Brain microvascular endothelial cell (primary cell): ENCODE measurements at regions not wholly inside any gene's neighbourhood (a gene's known extent, or its start where the extent isn't known, plus 50 kb on each side); places are given as distances from the start of the nearest gene placed in this dataset.

Source experiments
- DNase-seq: peaks from one replicate; pipeline ENCODE4 v3.0.0-alpha.2; 2020
- H3K27ac ChIP-seq: fragments of 250-450 bp; sonication (Bioruptor Pico); 2 replicates; pipeline ENCODE4 v1.5.1; 2020; ENCODE audit warnings: mild to moderate bottlenecking, moderate library complexity
- H3K27me3 ChIP-seq: fragments of 250-450 bp; sonication (Bioruptor Pico); replicated peaks from 2 replicates; pipeline ENCODE4 v1.5.1; 2020; ENCODE audit warnings: mild to moderate bottlenecking
- H3K36me3 ChIP-seq: fragments of 250-450 bp; sonication (Bioruptor Pico); replicated peaks from 2 replicates; pipeline ENCODE4 v1.5.1; 2020; ENCODE audit warnings: mild to moderate bottlenecking
- H3K4me3 ChIP-seq: 2 replicates; pipeline ENCODE4 v1.5.1; 2011; ENCODE audit warnings: low read depth, mild to moderate bottlenecking, control low read depth, low read length, moderate library complexity
- in situ Hi-C: cut with HindIII; loops from 2 replicates; pipeline ENCODE4 v1.10.0; 2017; ENCODE audit warnings: low sequenced_read_pairs, low pct_ligation_motif_present
- TF ChIP-seq, protein P1 (sequence below): IDR thresholded peaks from 2 replicates; pipeline ENCODE4 v1.5.1; 2011; ENCODE audit warnings: low read depth, mild to moderate bottlenecking, moderate library complexity, low read length, control low read depth, inconsistent platforms; ENCODE audit errors: missing control alignments

- TF ChIP-seq, protein P1, sequence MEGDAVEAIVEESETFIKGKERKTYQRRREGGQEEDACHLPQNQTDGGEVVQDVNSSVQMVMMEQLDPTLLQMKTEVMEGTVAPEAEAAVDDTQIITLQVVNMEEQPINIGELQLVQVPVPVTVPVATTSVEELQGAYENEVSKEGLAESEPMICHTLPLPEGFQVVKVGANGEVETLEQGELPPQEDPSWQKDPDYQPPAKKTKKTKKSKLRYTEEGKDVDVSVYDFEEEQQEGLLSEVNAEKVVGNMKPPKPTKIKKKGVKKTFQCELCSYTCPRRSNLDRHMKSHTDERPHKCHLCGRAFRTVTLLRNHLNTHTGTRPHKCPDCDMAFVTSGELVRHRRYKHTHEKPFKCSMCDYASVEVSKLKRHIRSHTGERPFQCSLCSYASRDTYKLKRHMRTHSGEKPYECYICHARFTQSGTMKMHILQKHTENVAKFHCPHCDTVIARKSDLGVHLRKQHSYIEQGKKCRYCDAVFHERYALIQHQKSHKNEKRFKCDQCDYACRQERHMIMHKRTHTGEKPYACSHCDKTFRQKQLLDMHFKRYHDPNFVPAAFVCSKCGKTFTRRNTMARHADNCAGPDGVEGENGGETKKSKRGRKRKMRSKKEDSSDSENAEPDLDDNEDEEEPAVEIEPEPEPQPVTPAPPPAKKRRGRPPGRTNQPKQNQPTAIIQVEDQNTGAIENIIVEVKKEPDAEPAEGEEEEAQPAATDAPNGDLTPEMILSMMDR: no peak
- H3K4me3 ChIP-seq: no peak overlapping the region
- H3K27ac ChIP-seq: no peak overlapping the region
- DNase-seq: no peak
- no peaks in the 10 kb centered on the region for H3K36me3 ChIP-seq
- in situ Hi-C loops: no loop called here
- H3K27me3 ChIP-seq: no peaks in the 10 kb centered on the region
Measured at GRCh38 chr6:147061252-147061651, 143.0 kb upstream of the STXBP5 start.

DNA sequence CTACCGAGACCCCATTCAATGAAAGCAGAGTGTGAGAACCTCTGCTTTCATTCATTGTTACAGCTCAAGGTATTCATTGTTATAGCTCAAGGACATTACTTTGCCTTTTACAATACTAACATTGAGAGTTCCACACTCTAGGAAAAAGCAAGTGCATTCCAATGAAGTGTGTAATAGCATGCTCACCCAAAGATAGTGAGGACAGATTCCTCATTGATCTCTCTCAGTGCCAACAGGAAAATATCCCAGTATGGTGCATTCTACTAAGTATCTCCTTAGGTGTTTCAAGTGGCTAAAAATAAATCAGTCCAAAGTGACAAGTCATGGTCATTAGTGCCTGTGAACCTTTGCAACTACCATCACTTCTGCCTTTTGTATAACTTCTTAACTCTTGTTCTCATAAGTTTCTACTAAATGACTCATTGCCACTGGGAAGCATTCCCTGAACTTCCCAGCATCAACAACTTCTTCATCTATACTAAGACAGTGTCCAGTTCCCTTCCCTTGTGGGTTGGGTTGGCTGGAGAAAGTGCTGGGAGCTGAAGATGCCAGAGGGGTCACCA is 140.7 kb upstream of the STXBP5 start:
- TF ChIP-seq, protein P1: no peak
- in situ Hi-C loops: no loop called here
- Histone ChIP-seq H3K36me3 (no peaks in the 10 kb centered on the region), H3K27ac (peak overlapping the region; percentile 0), H3K4me3 (no peak overlapping the region), H3K27me3 (no peaks in the 10 kb centered on the region)
- DNase-seq: peak; percentile 67

GRCh38 chr6:147065786-147066185 is 138.4 kb upstream of the STXBP5 start:
- TF ChIP-seq, protein P1: no peak
- Histone ChIP-seq H3K4me3 (no peak overlapping the region), H3K27me3 (no peaks in the 10 kb centered on the region), H3K36me3 (no peaks in the 10 kb centered on the region), H3K27ac (no peak overlapping the region)
- in situ Hi-C loops: no loop called here
- no peak for DNase-seq

- in situ Hi-C loops: no loop called here
- TF ChIP-seq, protein P1: no peak
- Histone ChIP-seq H3K4me3 (no peak overlapping the region), H3K27ac (no peak overlapping the region), H3K27me3 (no peaks in the 10 kb centered on the region), H3K36me3 (no peaks in the 10 kb centered on the region)
- DNase-seq: no peak
Measured at GRCh38 chr6:147067184-147067583, 137.0 kb upstream of the STXBP5 start.

GRCh38 chr6:147071776-147072175 is 132.4 kb upstream of the STXBP5 start:
- Histone ChIP-seq H3K27me3 (no peaks in the 10 kb centered on the region), H3K36me3 (no peaks in the 10 kb centered on the region), H3K27ac (no peak overlapping the region), H3K4me3 (no peak overlapping the region)
- no peak for DNase-seq
- TF ChIP-seq, protein P1: no peak
- in situ Hi-C loops: no loop called here

DNA sequence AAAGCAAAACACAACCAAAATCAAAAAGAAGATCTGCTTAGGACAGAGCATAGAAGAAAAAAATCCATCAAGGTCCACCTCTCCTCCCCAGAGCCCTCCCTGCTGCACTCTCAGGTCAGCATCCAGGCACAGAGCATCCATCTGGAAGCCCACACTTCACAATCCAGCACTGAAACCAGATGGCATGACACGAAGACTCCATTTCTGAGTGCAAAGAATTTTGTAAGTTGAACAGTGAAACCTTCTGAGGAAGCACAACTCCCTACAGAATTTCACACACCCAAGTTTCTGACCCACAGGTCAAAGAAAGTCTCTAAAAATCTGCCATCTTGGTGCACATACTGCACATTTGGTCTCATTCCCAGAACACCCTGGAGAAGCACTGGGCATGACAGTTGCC is 128.8 kb upstream of the STXBP5 start:
- DNase-seq: no peak
- Histone ChIP-seq H3K27ac (no peak overlapping the region), H3K27me3 (no peaks in the 10 kb centered on the region), H3K36me3 (no peaks in the 10 kb centered on the region), H3K4me3 (no peak overlapping the region)
- TF ChIP-seq, protein P1: no peak
- in situ Hi-C loops: no loop called here
